HepG2 (cell line): ENCODE measurements at regions not wholly inside any gene's neighbourhood (a gene's known extent, or its start where the extent isn't known, plus 50 kb on each side); places are given as distances from the start of the nearest gene placed in this dataset.

Experiments
- CTCF ChIP-seq: sonication (generic); formaldehyde crosslinking; IDR thresholded peaks from 2 replicates; pipeline ENCODE4 v1.5.0; 2020; ENCODE audit warnings: mild to moderate bottlenecking, missing genetic modification reagents, moderate library complexity
- FOXM1 ChIP-seq: sonication (generic); formaldehyde crosslinking; IDR thresholded peaks from 2 replicates; pipeline ENCODE4 v1.5.0; 2020; ENCODE audit warnings: missing genetic modification reagents
- PATZ1 ChIP-seq: sonication (generic); formaldehyde crosslinking; IDR thresholded peaks from 2 replicates; pipeline ENCODE4 v1.4.0; 2020; ENCODE audit warnings: missing genetic modification reagents

GRCh38 chr3:82671466-82671865, 910.0 kb upstream of the GBE1 start:
- TF ChIP-seq PATZ1 (CRISPR knock-in tag) (no peak), FOXM1 (CRISPR knock-in tag) (no peak), CTCF (CRISPR knock-in tag) (no peak)
